ENCODE measurements at regions not wholly inside any gene's neighbourhood (a gene's known extent, or its start where the extent isn't known, plus 50 kb on each side); places are given as distances from the start of the nearest gene placed in this dataset.

DNA sequence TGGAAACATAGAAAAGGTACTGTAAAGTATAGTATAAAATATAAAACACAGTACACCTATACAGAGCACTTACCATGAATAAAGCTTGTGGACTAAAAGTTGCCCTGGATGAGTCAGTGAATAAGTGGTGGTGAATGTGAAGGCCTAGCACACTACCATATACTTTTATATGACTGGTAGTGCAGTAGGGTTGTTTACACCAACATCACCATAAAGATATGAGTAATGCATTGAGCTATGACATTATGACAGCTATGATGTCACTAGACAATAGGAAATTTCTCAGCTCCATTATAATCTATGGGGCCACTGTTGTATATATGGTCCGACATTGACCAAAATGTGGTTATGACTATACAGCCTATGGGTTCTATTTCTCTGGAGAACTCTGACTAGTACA is 291.8 kb upstream of the ACTBL2 start:
- TF ChIP-seq POLR2AphosphoS5 (IDR thresholded peaks at IDR 0.05; ENCODE audit: low read depth, low read length) (no peak), POLR2A (IDR thresholded peaks at IDR 0.05; ENCODE audit: low read depth, low read length) (no peak), PAX5 (IDR thresholded peaks at IDR 0.05; ENCODE audit: insufficient read depth, low read length, severe bottlenecking) (no peak), TAF1 (IDR thresholded peaks at IDR 0.05; ENCODE audit: low read depth, low read length) (no peak)
